ENCODE measurements at regions not wholly inside any gene's neighbourhood (a gene's known extent, or its start where the extent isn't known, plus 50 kb on each side); places are given as distances from the start of the nearest gene placed in this dataset.
"Not testable (repeated sequence)": the region's sequence is repeated elsewhere in the genome, so short reads cannot be mapped to it uniquely, and the experiment has no call there.

- H3K27ac ChIP-seq; DNase-seq (ENCODE audit: low spot score); H3K4me3 ChIP-seq: not testable (repeated sequence)
These were observed 1093.1 kb upstream of the DEFB115 start for GRCh38 chr20:30164389-30164788.

- Histone ChIP-seq H3K27ac (no peak overlapping the region), H3K4me3 (no peak overlapping the region)
- TF ChIP-seq CTCF (IDR thresholded peaks at IDR 0.05), result no peak
- DNase-seq (ENCODE audit: low spot score), result no peak
These were observed 1089.9 kb upstream of the DEFB115 start for GRCh38 chr20:30167540-30167939.

GRCh38 chr20:30168025-30168799, 1089.3 kb upstream of the DEFB115 start:
- H3K4me3 ChIP-seq, result no peak overlapping the region
- TF ChIP-seq CTCF (IDR thresholded peaks at IDR 0.05), result no peak
- H3K27ac ChIP-seq, result no peak overlapping the region
- DNase-seq (ENCODE audit: low spot score), result no peak

- TF ChIP-seq CTCF (IDR thresholded peaks at IDR 0.05), result no peak
- H3K4me3 ChIP-seq, result no peak overlapping the region
- no peak for DNase-seq (ENCODE audit: low spot score)
- H3K27ac ChIP-seq, result no peak overlapping the region
These were observed 1088.7 kb upstream of the DEFB115 start for GRCh38 chr20:30168800-30169138.

GRCh38 chr20:30175681-30176080, 1081.8 kb upstream of the DEFB115 start:
- Histone ChIP-seq H3K27ac (no peak overlapping the region), H3K4me3 (no peak overlapping the region)
- no peak for DNase-seq (ENCODE audit: low spot score)
- TF ChIP-seq CTCF (IDR thresholded peaks at IDR 0.05), result no peak

GRCh38 chr20:30183124-30183523, 1074.3 kb upstream of the DEFB115 start:
- H3K4me3 ChIP-seq; H3K27ac ChIP-seq; DNase-seq (ENCODE audit: low spot score): not testable (repeated sequence)

GRCh38 chr20:30191785-30192184, 1065.7 kb upstream of the DEFB115 start:
- not testable (repeated sequence) for H3K27ac ChIP-seq; H3K4me3 ChIP-seq; DNase-seq (ENCODE audit: low spot score)

GRCh38 chr20:30234477-30234876, 1023.0 kb upstream of the DEFB115 start:
- H3K4me3 ChIP-seq; DNase-seq (ENCODE audit: low spot score); H3K27ac ChIP-seq: not testable (repeated sequence)

- H3K27ac ChIP-seq; H3K4me3 ChIP-seq; DNase-seq (ENCODE audit: low spot score): not testable (repeated sequence)
These were observed 982.4 kb upstream of the DEFB115 start for GRCh38 chr20:30275073-30275472.

- Histone ChIP-seq H3K4me3 (no peak overlapping the region), H3K27ac (no peak overlapping the region)
- DNase-seq (ENCODE audit: low spot score), result no peak
- TF ChIP-seq CTCF (IDR thresholded peaks at IDR 0.05), result no peak
These were observed 975.8 kb upstream of the DEFB115 start for GRCh38 chr20:30281584-30282197.

GRCh38 chr20:30283476-30284280, 973.8 kb upstream of the DEFB115 start:
- H3K27ac ChIP-seq; DNase-seq (ENCODE audit: low spot score): not testable (repeated sequence)
- peak overlapping the region; percentile 47 for H3K4me3 ChIP-seq

Data from coronary artery (tissue), 2 donors.